ENCODE measurements at regions not wholly inside any gene's neighbourhood (a gene's known extent, or its start where the extent isn't known, plus 50 kb on each side); places are given as distances from the start of the nearest gene placed in this dataset.

GRCh38 chr12:39176356-39176755 lies 266.6 kb downstream of the KIF21A start:
- H3K79me1 ChIP-seq (replicated peaks; ENCODE audit: low read length, poor library complexity, severe bottlenecking) = no peaks in the 10 kb centered on the region
- no peak overlapping the region for H2AFZ ChIP-seq (ENCODE audit: low read depth, low read length)
- no peak overlapping the region for H2BK15ac ChIP-seq (ENCODE audit: low read depth, poor library complexity, severe bottlenecking)
- H4K91ac ChIP-seq (ENCODE audit: low read length) = no peak overlapping the region
- no peaks in the 10 kb centered on the region for H3K9me3 ChIP-seq (ENCODE audit: control insufficient read depth, low read length)
- no peak overlapping the region for H2BK120ac ChIP-seq (ENCODE audit: low read depth, low read length)
- H4K8ac ChIP-seq (ENCODE audit: low read length) = no peak overlapping the region
- DNase-seq = peak; percentile 76
- H2BK5ac ChIP-seq (ENCODE audit: low read depth, low read length, poor library complexity, severe bottlenecking) = no peak overlapping the region
- no peaks in the 10 kb centered on the region for H3K4me1 ChIP-seq (ENCODE audit: control insufficient read depth, insufficient read depth, low read depth, low read length)
- no peak overlapping the region for H2AK5ac ChIP-seq (ENCODE audit: low read length, severe bottlenecking)
- no peak overlapping the region for H3K14ac ChIP-seq (ENCODE audit: low read length in 2 of 2)
- no peak overlapping the region for H3K9ac ChIP-seq (ENCODE audit: low read length)
- no peak overlapping the region for H3K4me3 ChIP-seq (ENCODE audit: insufficient read depth in 1 of 2, low read depth in 1 of 2, low read length in 2 of 2)
- no peak overlapping the region for H2BK12ac ChIP-seq (ENCODE audit: low read length in 2 of 2)
- H3K23ac ChIP-seq (ENCODE audit: low read length in 2 of 2) = no peak overlapping the region
- no peak overlapping the region for H3K27ac ChIP-seq (ENCODE audit: low read length, poor library complexity, severe bottlenecking)
- H3K4me2 ChIP-seq (ENCODE audit: low read length, poor library complexity, severe bottlenecking) = no peak overlapping the region
- no peak overlapping the region for H3K18ac ChIP-seq (ENCODE audit: low read depth in 1 of 2, low read length in 2 of 2)
- no peak overlapping the region for H3K4ac ChIP-seq (ENCODE audit: low read depth in 1 of 2, low read length in 2 of 2)
- H3K36me3 ChIP-seq (ENCODE audit: control insufficient read depth in 1 of 2, insufficient read depth in 2 of 2, low read depth in 1 of 2, low read length in 2 of 2) = no peaks in the 10 kb centered on the region
- no peaks in the 10 kb centered on the region for H3K27me3 ChIP-seq (ENCODE audit: control insufficient read depth in 1 of 2, insufficient read depth in 1 of 2, low read length in 2 of 2)

GRCh38 chr12:39173726-39174125 lies 268.3 kb upstream of the CPNE8 start:
- Histone ChIP-seq H4K8ac (ENCODE audit: low read length) (no peak overlapping the region), H3K9me3 (ENCODE audit: control insufficient read depth, low read length) (no peaks in the 10 kb centered on the region), H2BK5ac (ENCODE audit: low read depth, low read length, poor library complexity, severe bottlenecking) (no peak overlapping the region), H3K36me3 (ENCODE audit: control insufficient read depth in 1 of 2, insufficient read depth in 2 of 2, low read depth in 1 of 2, low read length in 2 of 2) (no peaks in the 10 kb centered on the region), H3K18ac (ENCODE audit: low read depth in 1 of 2, low read length in 2 of 2) (no peak overlapping the region), H4K91ac (ENCODE audit: low read length) (no peak overlapping the region), H2BK12ac (ENCODE audit: low read length in 2 of 2) (no peak overlapping the region), H2BK120ac (ENCODE audit: low read depth, low read length) (no peak overlapping the region), H3K79me1 (replicated peaks; ENCODE audit: low read length, poor library complexity, severe bottlenecking) (no peaks in the 10 kb centered on the region), H3K4me3 (ENCODE audit: insufficient read depth in 1 of 2, low read depth in 1 of 2, low read length in 2 of 2) (no peak overlapping the region), H2AFZ (ENCODE audit: low read depth, low read length) (no peak overlapping the region), H3K14ac (ENCODE audit: low read length in 2 of 2) (no peak overlapping the region), H2BK15ac (ENCODE audit: low read depth, poor library complexity, severe bottlenecking) (no peak overlapping the region), H2AK5ac (ENCODE audit: low read length, severe bottlenecking) (no peak overlapping the region), H3K4me1 (ENCODE audit: control insufficient read depth, insufficient read depth, low read depth, low read length) (no peaks in the 10 kb centered on the region), H3K4me2 (ENCODE audit: low read length, poor library complexity, severe bottlenecking) (no peak overlapping the region), H3K27me3 (ENCODE audit: control insufficient read depth in 1 of 2, insufficient read depth in 1 of 2, low read length in 2 of 2) (no peaks in the 10 kb centered on the region), H3K23ac (ENCODE audit: low read length in 2 of 2) (no peak overlapping the region), H3K4ac (ENCODE audit: low read depth in 1 of 2, low read length in 2 of 2) (no peak overlapping the region), H3K27ac (ENCODE audit: low read length, poor library complexity, severe bottlenecking) (no peak overlapping the region), H3K9ac (ENCODE audit: low read length) (no peak overlapping the region)
- WGBS = 100% methylated on average over 2 of the region's 2 CpGs
- no peak for DNase-seq

GRCh38 chr12:39165338-39165737 lies 259.9 kb upstream of the CPNE8 start:
- Histone ChIP-seq H3K4me2 (ENCODE audit: low read length, poor library complexity, severe bottlenecking) (no peak overlapping the region), H3K23ac (ENCODE audit: low read length in 2 of 2) (no peak overlapping the region), H4K91ac (ENCODE audit: low read length) (no peak overlapping the region), H2BK120ac (ENCODE audit: low read depth, low read length) (no peak overlapping the region), H2BK5ac (ENCODE audit: low read depth, low read length, poor library complexity, severe bottlenecking) (no peak overlapping the region), H3K4me1 (ENCODE audit: control insufficient read depth, insufficient read depth, low read depth, low read length) (no peaks in the 10 kb centered on the region), H3K14ac (ENCODE audit: low read length in 2 of 2) (no peak overlapping the region), H2AK5ac (ENCODE audit: low read length, severe bottlenecking) (no peak overlapping the region), H3K27ac (ENCODE audit: low read length, poor library complexity, severe bottlenecking) (no peak overlapping the region), H3K36me3 (ENCODE audit: control insufficient read depth in 1 of 2, insufficient read depth in 2 of 2, low read depth in 1 of 2, low read length in 2 of 2) (no peaks in the 10 kb centered on the region), H3K18ac (ENCODE audit: low read depth in 1 of 2, low read length in 2 of 2) (no peak overlapping the region), H3K4me3 (ENCODE audit: insufficient read depth in 1 of 2, low read depth in 1 of 2, low read length in 2 of 2) (no peak overlapping the region), H2BK12ac (ENCODE audit: low read length in 2 of 2) (no peak overlapping the region), H3K9ac (ENCODE audit: low read length) (no peak overlapping the region), H4K8ac (ENCODE audit: low read length) (no peak overlapping the region), H3K79me1 (replicated peaks; ENCODE audit: low read length, poor library complexity, severe bottlenecking) (no peaks in the 10 kb centered on the region), H3K9me3 (ENCODE audit: control insufficient read depth, low read length) (peaks cover 2% of the 10 kb centered on the region), H2BK15ac (ENCODE audit: low read depth, poor library complexity, severe bottlenecking) (no peak overlapping the region), H3K4ac (ENCODE audit: low read depth in 1 of 2, low read length in 2 of 2) (no peak overlapping the region), H3K27me3 (ENCODE audit: control insufficient read depth in 1 of 2, insufficient read depth in 1 of 2, low read length in 2 of 2) (no peaks in the 10 kb centered on the region), H2AFZ (ENCODE audit: low read depth, low read length) (no peak overlapping the region)
- DNase-seq = no peak

GRCh38 chr12:39161465-39162085 lies 256.2 kb upstream of the CPNE8 start:
- H3K23ac ChIP-seq (ENCODE audit: low read length in 2 of 2) = no peak overlapping the region
- peak; percentile 56 for DNase-seq
- H3K79me1 ChIP-seq (replicated peaks; ENCODE audit: low read length, poor library complexity, severe bottlenecking) = no peaks in the 10 kb centered on the region
- no peak overlapping the region for H2BK15ac ChIP-seq (ENCODE audit: low read depth, poor library complexity, severe bottlenecking)
- no peaks in the 10 kb centered on the region for H3K36me3 ChIP-seq (ENCODE audit: control insufficient read depth in 1 of 2, insufficient read depth in 2 of 2, low read depth in 1 of 2, low read length in 2 of 2)
- H3K4me3 ChIP-seq (ENCODE audit: insufficient read depth in 1 of 2, low read depth in 1 of 2, low read length in 2 of 2) = no peak overlapping the region
- H4K91ac ChIP-seq (ENCODE audit: low read length) = no peak overlapping the region
- H3K9ac ChIP-seq (ENCODE audit: low read length) = no peak overlapping the region
- H2AK5ac ChIP-seq (ENCODE audit: low read length, severe bottlenecking) = no peak overlapping the region
- no peak overlapping the region for H4K8ac ChIP-seq (ENCODE audit: low read length)
- no peaks in the 10 kb centered on the region for H3K4me1 ChIP-seq (ENCODE audit: control insufficient read depth, insufficient read depth, low read depth, low read length)
- no peak overlapping the region for H3K18ac ChIP-seq (ENCODE audit: low read depth in 1 of 2, low read length in 2 of 2)
- H3K27me3 ChIP-seq (ENCODE audit: control insufficient read depth in 1 of 2, insufficient read depth in 1 of 2, low read length in 2 of 2) = no peaks in the 10 kb centered on the region
- peaks cover 2% of the 10 kb centered on the region for H3K9me3 ChIP-seq (ENCODE audit: control insufficient read depth, low read length)
- no peak overlapping the region for H3K27ac ChIP-seq (ENCODE audit: low read length, poor library complexity, severe bottlenecking)
- no peak overlapping the region for H2BK5ac ChIP-seq (ENCODE audit: low read depth, low read length, poor library complexity, severe bottlenecking)
- H3K4ac ChIP-seq (ENCODE audit: low read depth in 1 of 2, low read length in 2 of 2) = no peak overlapping the region
- no peak overlapping the region for H3K4me2 ChIP-seq (ENCODE audit: low read length, poor library complexity, severe bottlenecking)
- H2AFZ ChIP-seq (ENCODE audit: low read depth, low read length) = no peak overlapping the region
- WGBS = 100% methylated on average over 1 of the region's 4 CpGs
- no peak overlapping the region for H2BK12ac ChIP-seq (ENCODE audit: low read length in 2 of 2)
- no peak overlapping the region for H2BK120ac ChIP-seq (ENCODE audit: low read depth, low read length)
- no peak overlapping the region for H3K14ac ChIP-seq (ENCODE audit: low read length in 2 of 2)
